Osteoblast (primary cell): ENCODE measurements at regions not wholly inside any gene's neighbourhood (a gene's known extent, or its start where the extent isn't known, plus 50 kb on each side); places are given as distances from the start of the nearest gene placed in this dataset.

ENCODE experiments used
- DNase-seq: peaks from one replicate; pipeline ENCODE4 v3.0.0; 2011; ENCODE audit warnings: low spot score, mixed read lengths; ENCODE audit not compliant: insufficient read length; ENCODE audit errors: missing footprints
- H2AFZ ChIP-seq: 2 replicates; pipeline ENCODE4 v1.6.0; 2011; ENCODE audit warnings: mild to moderate bottlenecking, low read length
- H3K27ac ChIP-seq: 2 replicates; pipeline ENCODE4 v1.5.1; 2011; ENCODE audit warnings: mild to moderate bottlenecking, low read depth, low read length, moderate library complexity
- H3K27me3 ChIP-seq: 2 replicates; pipeline ENCODE4 v1.6.0; 2012; ENCODE audit warnings: mild to moderate bottlenecking, control low read depth, inconsistent platforms, low read length, moderate library complexity; ENCODE audit not compliant: insufficient read depth
- H3K36me3 ChIP-seq: 2 replicates; pipeline ENCODE4 v1.5.1; 2011; ENCODE audit warnings: mild to moderate bottlenecking, low read length, control low read depth, moderate library complexity; ENCODE audit not compliant: insufficient read depth
- H3K4me1 ChIP-seq: 2 replicates; pipeline ENCODE4 v1.5.1; 2011; ENCODE audit warnings: mild to moderate bottlenecking, low read length, control low read depth, moderate library complexity; ENCODE audit not compliant: insufficient read depth
- H3K4me2 ChIP-seq: 2 replicates; pipeline ENCODE4 v1.6.0; 2011; ENCODE audit warnings: mild to moderate bottlenecking, low read length; ENCODE audit not compliant: insufficient read depth
- H3K4me3 ChIP-seq: fragments of 200-600 bp; sonication (generic); 3 replicates; pipeline ENCODE4 v1.5.1; 2012; ENCODE audit warnings: mild to moderate bottlenecking, low read length, inconsistent platforms; ENCODE audit not compliant: insufficient read depth
- H3K79me2 ChIP-seq: 2 replicates; pipeline ENCODE4 v1.6.0; 2012; ENCODE audit warnings: mild to moderate bottlenecking, low read length, control low read depth, inconsistent platforms; ENCODE audit not compliant: insufficient read depth
- H3K9me3 ChIP-seq: 2 replicates; pipeline ENCODE4 v1.5.1; 2011; ENCODE audit warnings: low read depth, low read length, control low read depth
- H4K20me1 ChIP-seq: 2 replicates; pipeline ENCODE4 v1.6.0; 2012; ENCODE audit warnings: mild to moderate bottlenecking, low read length, control low read depth; ENCODE audit not compliant: insufficient read depth
- TF ChIP-seq, protein P1 (sequence below): IDR thresholded peaks from 2 replicates; pipeline ENCODE4 v1.5.1; 2011; ENCODE audit warnings: mild to moderate bottlenecking, low read depth, low read length, moderate library complexity; ENCODE audit errors: extremely low read depth

- TF ChIP-seq, protein P1, sequence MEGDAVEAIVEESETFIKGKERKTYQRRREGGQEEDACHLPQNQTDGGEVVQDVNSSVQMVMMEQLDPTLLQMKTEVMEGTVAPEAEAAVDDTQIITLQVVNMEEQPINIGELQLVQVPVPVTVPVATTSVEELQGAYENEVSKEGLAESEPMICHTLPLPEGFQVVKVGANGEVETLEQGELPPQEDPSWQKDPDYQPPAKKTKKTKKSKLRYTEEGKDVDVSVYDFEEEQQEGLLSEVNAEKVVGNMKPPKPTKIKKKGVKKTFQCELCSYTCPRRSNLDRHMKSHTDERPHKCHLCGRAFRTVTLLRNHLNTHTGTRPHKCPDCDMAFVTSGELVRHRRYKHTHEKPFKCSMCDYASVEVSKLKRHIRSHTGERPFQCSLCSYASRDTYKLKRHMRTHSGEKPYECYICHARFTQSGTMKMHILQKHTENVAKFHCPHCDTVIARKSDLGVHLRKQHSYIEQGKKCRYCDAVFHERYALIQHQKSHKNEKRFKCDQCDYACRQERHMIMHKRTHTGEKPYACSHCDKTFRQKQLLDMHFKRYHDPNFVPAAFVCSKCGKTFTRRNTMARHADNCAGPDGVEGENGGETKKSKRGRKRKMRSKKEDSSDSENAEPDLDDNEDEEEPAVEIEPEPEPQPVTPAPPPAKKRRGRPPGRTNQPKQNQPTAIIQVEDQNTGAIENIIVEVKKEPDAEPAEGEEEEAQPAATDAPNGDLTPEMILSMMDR, result no peak
- no peak overlapping the region for H3K4me2 ChIP-seq
- H2AFZ ChIP-seq, result peak overlapping the region; percentile 30
- H3K36me3 ChIP-seq, result no peaks in the 10 kb centered on the region
- no peak for DNase-seq
- H4K20me1 ChIP-seq, result no peaks in the 10 kb centered on the region
- H3K4me3 ChIP-seq, result no peak overlapping the region
- H3K79me2 ChIP-seq, result no peaks in the 10 kb centered on the region
- no peaks in the 10 kb centered on the region for H3K4me1 ChIP-seq
- no peaks in the 10 kb centered on the region for H3K27me3 ChIP-seq
- no peaks in the 10 kb centered on the region for H3K9me3 ChIP-seq
- no peak overlapping the region for H3K27ac ChIP-seq
Observed at GRCh38 chr17:71313866-71314265, 807.0 kb upstream of the SOX9 start.

DNA sequence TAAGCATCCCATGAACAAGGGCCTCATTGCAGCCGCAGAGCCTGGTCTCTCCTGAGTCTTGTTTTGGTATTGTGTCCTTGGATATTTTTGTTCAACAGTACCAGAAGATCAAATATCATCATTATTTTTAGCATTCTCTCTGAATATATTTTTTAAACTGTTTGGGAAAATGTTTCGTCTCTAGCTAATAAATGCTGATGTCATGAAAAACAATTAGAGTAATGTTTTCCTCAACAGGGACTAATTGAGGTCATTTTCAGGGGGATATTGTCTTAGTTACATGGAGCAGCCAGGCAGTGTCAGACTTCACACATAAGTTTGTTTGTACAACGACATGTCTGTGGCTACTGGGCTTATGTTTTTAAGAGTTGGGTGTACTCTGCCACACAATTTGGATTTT, 805.3 kb upstream of the SOX9 start:
- Histone ChIP-seq H4K20me1 (no peaks in the 10 kb centered on the region), H3K36me3 (no peaks in the 10 kb centered on the region), H3K9me3 (no peaks in the 10 kb centered on the region), H3K4me1 (no peaks in the 10 kb centered on the region), H3K4me3 (no peak overlapping the region), H3K27me3 (no peaks in the 10 kb centered on the region), H2AFZ (no peak overlapping the region), H3K27ac (no peak overlapping the region), H3K79me2 (no peaks in the 10 kb centered on the region), H3K4me2 (no peak overlapping the region)
- no peak for DNase-seq
- TF ChIP-seq, protein P1, result no peak

GRCh38 chr17:71316176-71316897, 804.5 kb upstream of the SOX9 start:
- H3K27ac ChIP-seq, result no peak overlapping the region
- peak; percentile 0 for DNase-seq
- H3K79me2 ChIP-seq, result no peaks in the 10 kb centered on the region
- H3K36me3 ChIP-seq, result no peaks in the 10 kb centered on the region
- H2AFZ ChIP-seq, result no peak overlapping the region
- TF ChIP-seq, protein P1, result no peak
- H3K4me2 ChIP-seq, result no peak overlapping the region
- no peaks in the 10 kb centered on the region for H3K4me1 ChIP-seq
- H4K20me1 ChIP-seq, result no peaks in the 10 kb centered on the region
- no peaks in the 10 kb centered on the region for H3K9me3 ChIP-seq
- H3K27me3 ChIP-seq, result no peaks in the 10 kb centered on the region
- no peak overlapping the region for H3K4me3 ChIP-seq

- Histone ChIP-seq H3K27ac (no peak overlapping the region), H3K27me3 (no peaks in the 10 kb centered on the region), H3K36me3 (no peaks in the 10 kb centered on the region), H3K4me2 (no peak overlapping the region), H3K4me3 (no peak overlapping the region), H3K79me2 (no peaks in the 10 kb centered on the region), H4K20me1 (no peaks in the 10 kb centered on the region), H3K9me3 (no peaks in the 10 kb centered on the region), H2AFZ (no peak overlapping the region), H3K4me1 (no peaks in the 10 kb centered on the region)
- DNase-seq, result no peak
- TF ChIP-seq, protein P1, result no peak
Observed at GRCh38 chr17:71320009-71320796, 800.6 kb upstream of the SOX9 start.
